GM23248 (cell line): ENCODE measurements at regions not wholly inside any gene's neighbourhood (a gene's known extent, or its start where the extent isn't known, plus 50 kb on each side); places are given as distances from the start of the nearest gene placed in this dataset.

Source experiments
- EZH2 ChIP-seq: fragments of 200-600 bp; sonication (generic); IDR thresholded peaks from 2 replicates; pipeline ENCODE4 v1.6.1; 2018; ENCODE audit warnings: antibody characterized with exemption, mild to moderate bottlenecking; ENCODE audit not compliant: insufficient read depth, poor library complexity, severe bottlenecking
- EZH2phosphoT487 ChIP-seq: fragments of 200-600 bp; sonication (generic); IDR thresholded peaks from 2 replicates; pipeline ENCODE4 v1.6.1; 2018; ENCODE audit warnings: antibody characterized with exemption, moderate library complexity, mild to moderate bottlenecking, low read depth; ENCODE audit not compliant: insufficient read depth

GRCh38 chr17:52837492-52837891, 679.0 kb upstream of the CA10 start:
- TF ChIP-seq EZH2, result no peak
- no peak for TF ChIP-seq EZH2phosphoT487
